NB4 (cell line): ENCODE measurements at regions not wholly inside any gene's neighbourhood (a gene's known extent, or its start where the extent isn't known, plus 50 kb on each side); places are given as distances from the start of the nearest gene placed in this dataset.

ENCODE experiments used
- CTCF ChIP-seq: IDR thresholded peaks from one replicate; pipeline ENCODE4 v1.5.1; 2012; ENCODE audit warnings: low read depth, low read length
- POLR2A ChIP-seq: IDR thresholded peaks from 2 replicates; pipeline ENCODE4 v1.6.1; 2011; ENCODE audit warnings: mild to moderate bottlenecking; ENCODE audit not compliant: insufficient read length; ENCODE audit errors: extremely low read depth

- no peak for TF ChIP-seq POLR2A
- no peak for TF ChIP-seq CTCF
Measured at GRCh38 chr5:133807348-133807747, 161.1 kb downstream of the C5orf15 start.
